HG03175 (cell line): ENCODE measurements at regions not wholly inside any gene's neighbourhood (a gene's known extent, or its start where the extent isn't known, plus 50 kb on each side); places are given as distances from the start of the nearest gene placed in this dataset.

Experiments
- ATAC-seq: cut with Tn5 transposase; IDR thresholded peaks from one replicate; pipeline ENCODE4 v1.9.1; 2021; ENCODE audit warnings: mild to moderate bottlenecking, moderate library complexity; ENCODE audit not compliant: unreplicated experiment

- ATAC-seq, result no peak
Observed at GRCh38 chr12:116381240-116381743, 103.8 kb upstream of the MED13L start.

GRCh38 chr12:116381744-116382685, 104.5 kb upstream of the MED13L start:
- no peak for ATAC-seq

- no peak for ATAC-seq
Observed at GRCh38 chr12:116382686-116383530, 105.4 kb upstream of the MED13L start.

- no peak for ATAC-seq
Observed at GRCh38 chr12:116384175-116384574, 106.7 kb upstream of the MED13L start.

DNA sequence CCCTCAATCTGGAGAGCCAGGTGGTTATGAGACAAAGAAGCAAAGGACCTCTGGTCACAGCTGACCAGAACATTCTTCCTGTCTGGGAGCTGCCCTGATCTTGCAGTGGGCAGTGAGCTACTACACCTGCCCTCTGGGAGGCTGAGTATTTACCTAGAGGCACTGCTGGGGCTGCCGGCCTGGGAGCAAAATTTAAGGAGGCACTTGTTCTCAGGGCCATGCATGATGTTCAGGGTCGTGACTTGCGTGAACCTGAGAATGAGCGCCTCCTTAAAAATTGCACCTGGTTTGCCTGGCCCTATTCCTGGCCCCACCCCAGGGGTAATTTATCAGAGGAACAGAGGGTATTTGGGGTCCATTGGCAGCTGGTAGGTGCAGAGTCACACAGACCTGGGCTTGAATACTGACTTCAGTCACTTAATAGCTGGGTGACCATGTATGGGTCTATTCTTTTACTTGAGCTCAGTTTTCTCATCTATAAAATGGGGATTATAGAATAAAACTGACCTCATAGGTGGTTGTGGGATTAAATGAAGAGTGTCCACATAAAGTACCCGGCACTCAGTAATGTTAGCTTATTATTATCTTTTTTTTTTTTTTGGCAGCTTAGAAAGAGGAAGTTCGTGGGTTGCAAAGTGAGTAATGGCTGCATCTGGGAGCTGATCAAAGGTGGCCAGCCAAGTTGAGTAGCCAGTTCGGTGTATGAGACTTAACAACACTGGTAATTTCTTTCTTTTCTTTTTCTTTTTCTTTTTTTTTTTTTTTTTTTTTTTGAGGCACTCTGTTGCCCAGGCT, 107.4 kb upstream of the MED13L start:
- ATAC-seq, result no peak

DNA sequence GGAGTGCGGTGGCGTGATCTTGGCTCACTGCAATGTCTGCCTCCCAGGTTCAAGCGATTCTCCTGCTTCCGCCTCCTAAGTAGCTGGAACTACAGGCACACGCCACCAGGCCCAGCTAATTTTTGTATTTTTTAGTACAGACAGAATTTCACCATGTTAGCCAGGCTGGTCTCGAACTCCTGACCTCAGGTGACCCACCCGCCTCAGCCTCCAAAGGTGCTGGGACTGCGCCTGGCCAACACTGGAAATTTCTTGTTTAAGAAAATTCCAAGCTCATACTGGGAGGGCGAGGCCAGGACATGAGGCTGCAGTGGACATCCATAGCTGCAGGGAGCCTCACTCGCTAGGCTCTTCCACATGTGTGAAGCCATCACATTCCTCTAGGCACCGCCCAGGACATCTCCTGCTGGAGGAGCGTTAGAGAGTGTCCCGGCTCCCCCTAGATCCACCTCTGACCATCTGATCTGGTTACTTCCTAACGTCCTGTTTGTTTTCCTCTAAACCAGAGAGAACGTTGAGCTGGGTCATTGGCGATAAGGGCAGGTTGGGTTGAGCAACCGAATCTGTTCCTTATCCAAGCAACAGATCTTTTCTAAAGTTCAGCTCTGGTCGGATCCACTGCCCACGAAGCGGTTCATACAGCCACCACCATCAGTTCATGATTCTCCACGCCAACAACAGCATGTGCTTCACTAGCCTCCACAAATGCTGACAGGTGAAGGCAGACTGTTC, 108.2 kb upstream of the MED13L start:
- ATAC-seq, result no peak

- no peak for ATAC-seq
Observed at GRCh38 chr12:116389326-116389725, 111.8 kb upstream of the MED13L start.

- ATAC-seq, result no peak
Observed at GRCh38 chr12:116389990-116390389, 112.5 kb upstream of the MED13L start.

DNA sequence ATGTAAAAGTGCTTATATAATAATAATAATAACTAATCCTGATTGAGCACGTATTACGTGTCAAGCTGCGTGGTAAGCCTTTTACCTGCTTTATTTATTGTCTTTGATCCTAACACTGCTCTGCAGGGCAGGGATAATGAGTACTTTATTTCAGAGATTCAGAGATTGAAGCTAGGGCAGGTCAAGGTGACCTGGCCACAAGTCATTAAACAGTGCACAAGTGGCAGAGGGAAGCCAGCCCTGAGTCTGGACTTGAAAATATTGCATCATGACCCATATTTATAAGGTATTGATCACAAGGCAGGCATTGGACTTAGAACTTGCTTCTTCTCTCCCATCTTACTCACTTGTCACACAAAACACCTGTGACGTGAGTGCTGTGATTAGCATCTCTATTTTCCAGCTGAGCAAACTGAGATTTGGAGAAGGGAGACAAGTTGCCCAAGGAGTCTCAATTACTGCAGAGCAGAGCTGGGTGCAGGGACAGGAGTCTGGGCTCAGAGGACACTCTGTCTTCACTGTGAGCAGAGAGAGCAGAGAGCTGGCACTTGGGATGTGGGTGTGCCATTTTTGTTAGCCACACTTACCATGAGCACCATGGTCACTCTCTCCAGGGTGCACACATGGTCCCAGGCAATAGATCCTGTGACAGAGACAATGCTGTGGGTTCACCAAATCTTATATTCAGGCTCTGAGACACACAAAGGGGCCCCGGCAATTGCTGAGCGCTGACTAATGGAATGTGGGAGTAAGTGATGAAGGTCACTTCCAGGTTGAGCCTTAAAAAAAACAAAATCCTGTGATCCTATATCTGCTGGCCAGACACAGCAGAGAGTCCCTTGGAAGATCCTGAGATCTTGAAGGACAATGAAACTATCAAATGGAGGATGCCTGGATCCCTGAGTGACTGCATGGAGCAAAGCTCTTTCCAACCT, 113.2 kb upstream of the MED13L start:
- no peak for ATAC-seq

DNA sequence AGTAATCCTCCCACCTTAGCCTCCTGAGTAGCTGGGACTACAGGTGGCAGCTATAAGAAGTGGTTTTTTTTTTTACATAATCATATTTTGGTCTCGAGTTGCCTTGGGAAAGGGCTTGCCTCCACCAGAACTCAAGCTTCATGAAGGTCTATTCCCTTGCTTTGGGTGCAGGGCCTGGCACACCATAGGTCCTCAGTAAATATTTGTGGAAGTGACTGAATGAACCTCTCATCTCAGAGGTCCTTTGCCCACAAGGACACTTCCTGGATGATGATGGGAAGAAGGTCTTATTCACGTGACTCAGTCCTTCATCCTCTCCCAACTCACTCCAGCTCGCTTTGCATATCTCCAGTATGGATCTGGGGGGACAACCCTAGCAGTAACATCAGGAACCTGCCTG, 114.0 kb upstream of the MED13L start:
- no peak for ATAC-seq

- ATAC-seq, result no peak
Observed at GRCh38 chr12:116392061-116392460, 114.6 kb upstream of the MED13L start.

GRCh38 chr12:116393255-116393654, 115.8 kb upstream of the MED13L start:
- no peak for ATAC-seq

- ATAC-seq, result no peak
Observed at GRCh38 chr12:116393859-116394650, 116.6 kb upstream of the MED13L start.

- ATAC-seq, result no peak
Observed at GRCh38 chr12:116395396-116395795, 117.9 kb upstream of the MED13L start.

DNA sequence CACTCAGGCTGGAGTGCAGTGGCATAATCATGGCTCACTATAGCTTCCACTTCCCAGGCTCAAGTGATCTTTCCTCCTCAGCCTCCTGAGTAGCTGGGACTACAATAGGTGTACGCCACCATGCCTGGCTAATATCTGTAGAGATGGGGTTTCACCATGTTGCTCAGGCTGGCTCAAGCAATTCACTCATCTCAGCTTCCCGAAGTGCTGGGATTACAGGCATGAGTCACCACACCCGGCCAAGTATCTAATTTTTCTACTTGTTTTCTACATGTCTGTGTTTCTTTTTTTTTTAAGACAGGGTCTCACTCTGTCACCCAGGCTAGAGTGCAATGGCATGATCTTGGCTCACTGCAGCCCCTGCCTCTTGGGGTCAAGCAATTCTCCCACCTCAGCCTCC, 119.7 kb upstream of the MED13L start:
- ATAC-seq, result no peak

- ATAC-seq, result no peak
Observed at GRCh38 chr12:116398193-116398592, 120.7 kb upstream of the MED13L start.

- ATAC-seq, result no peak
Observed at GRCh38 chr12:116399055-116399454, 121.6 kb upstream of the MED13L start.

DNA sequence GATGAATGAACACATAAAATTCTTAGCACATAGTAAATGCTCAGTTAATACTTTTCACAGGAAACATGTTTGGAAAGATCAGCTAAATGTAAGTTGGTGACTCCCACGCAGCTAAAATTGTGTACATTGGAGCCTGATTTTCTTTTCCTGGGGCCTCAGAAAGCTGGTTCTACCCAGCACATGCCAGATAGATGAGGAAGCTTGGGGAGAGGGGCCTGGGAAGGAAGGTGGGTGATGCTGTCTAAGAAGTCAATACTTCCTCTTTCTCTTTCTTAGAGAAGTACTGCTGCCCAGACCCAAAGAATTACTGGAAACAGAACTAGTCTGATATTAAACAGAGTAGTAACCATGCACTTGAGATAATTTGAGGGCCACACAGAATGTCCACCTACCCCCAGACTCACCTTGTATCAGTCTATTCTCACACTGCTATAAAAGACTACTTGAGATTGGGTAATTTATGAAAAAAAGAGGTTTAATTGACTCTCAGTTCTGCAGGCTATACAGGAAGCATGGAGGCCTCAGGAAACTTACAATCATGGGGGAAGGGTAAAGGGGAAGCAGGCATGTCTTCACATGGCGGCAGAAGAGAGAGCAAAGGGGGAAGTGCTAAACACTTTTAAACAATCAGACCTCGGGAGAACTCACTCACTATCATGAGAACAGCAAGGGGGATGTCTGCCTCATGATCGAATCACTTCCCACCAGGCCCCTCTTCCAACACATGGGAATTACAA, 123.3 kb upstream of the MED13L start:
- ATAC-seq, result no peak
